ENCODE measurements at regions not wholly inside any gene's neighbourhood (a gene's known extent, or its start where the extent isn't known, plus 50 kb on each side); places are given as distances from the start of the nearest gene placed in this dataset.

DNA sequence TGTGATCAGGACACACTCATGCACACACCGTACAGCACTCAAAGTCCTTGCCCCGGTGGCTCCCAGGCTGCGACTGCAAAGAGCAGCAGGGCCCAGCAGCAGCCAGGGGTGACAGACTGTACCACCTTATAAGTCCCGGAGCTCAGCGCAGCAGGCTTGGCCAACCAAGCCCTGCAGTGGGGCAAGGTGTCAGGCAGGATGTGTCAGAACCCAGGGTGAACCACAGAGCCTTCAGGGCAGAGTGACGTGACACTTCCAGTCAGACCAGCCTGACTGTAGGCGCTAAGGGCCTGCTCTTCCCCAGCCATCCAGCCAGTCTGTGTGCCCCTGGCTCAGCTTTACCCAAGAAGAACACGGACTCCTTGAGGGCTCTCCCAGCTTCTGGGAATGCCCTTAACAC, 204.1 kb downstream of the COPRS start:
- TF ChIP-seq, protein P1, sequence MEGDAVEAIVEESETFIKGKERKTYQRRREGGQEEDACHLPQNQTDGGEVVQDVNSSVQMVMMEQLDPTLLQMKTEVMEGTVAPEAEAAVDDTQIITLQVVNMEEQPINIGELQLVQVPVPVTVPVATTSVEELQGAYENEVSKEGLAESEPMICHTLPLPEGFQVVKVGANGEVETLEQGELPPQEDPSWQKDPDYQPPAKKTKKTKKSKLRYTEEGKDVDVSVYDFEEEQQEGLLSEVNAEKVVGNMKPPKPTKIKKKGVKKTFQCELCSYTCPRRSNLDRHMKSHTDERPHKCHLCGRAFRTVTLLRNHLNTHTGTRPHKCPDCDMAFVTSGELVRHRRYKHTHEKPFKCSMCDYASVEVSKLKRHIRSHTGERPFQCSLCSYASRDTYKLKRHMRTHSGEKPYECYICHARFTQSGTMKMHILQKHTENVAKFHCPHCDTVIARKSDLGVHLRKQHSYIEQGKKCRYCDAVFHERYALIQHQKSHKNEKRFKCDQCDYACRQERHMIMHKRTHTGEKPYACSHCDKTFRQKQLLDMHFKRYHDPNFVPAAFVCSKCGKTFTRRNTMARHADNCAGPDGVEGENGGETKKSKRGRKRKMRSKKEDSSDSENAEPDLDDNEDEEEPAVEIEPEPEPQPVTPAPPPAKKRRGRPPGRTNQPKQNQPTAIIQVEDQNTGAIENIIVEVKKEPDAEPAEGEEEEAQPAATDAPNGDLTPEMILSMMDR (IDR thresholded peaks at IDR 0.05; ENCODE audit: unreplicated experiment), result no peak
- peaks cover 55% of the 10 kb centered on the region for H3K27me3 Mint-ChIP-seq (ENCODE audit: unreplicated experiment)
- H3K27ac Mint-ChIP-seq (ENCODE audit: unreplicated experiment), result no peak overlapping the region
- H3K4me1 Mint-ChIP-seq (ENCODE audit: low read depth, unreplicated experiment), result no peaks in the 10 kb centered on the region
- no peaks in the 10 kb centered on the region for H3K36me3 Mint-ChIP-seq (ENCODE audit: insufficient read depth, unreplicated experiment)
- peak; percentile 58 for DNase-seq
- no TSS peak for BruUV-seq (replicated peaks)
- intact Hi-C loops (cut with micrococcal nuclease; ENCODE audit: unreplicated experiment), result no loop called here
- no peak overlapping the region for H3K4me3 Mint-ChIP-seq (ENCODE audit: low read depth, unreplicated experiment)
- CTCF ChIA-PET, result no interaction called here
- H3K9me3 Mint-ChIP-seq (ENCODE audit: low read depth, unreplicated experiment), result no peaks in the 10 kb centered on the region

DNA sequence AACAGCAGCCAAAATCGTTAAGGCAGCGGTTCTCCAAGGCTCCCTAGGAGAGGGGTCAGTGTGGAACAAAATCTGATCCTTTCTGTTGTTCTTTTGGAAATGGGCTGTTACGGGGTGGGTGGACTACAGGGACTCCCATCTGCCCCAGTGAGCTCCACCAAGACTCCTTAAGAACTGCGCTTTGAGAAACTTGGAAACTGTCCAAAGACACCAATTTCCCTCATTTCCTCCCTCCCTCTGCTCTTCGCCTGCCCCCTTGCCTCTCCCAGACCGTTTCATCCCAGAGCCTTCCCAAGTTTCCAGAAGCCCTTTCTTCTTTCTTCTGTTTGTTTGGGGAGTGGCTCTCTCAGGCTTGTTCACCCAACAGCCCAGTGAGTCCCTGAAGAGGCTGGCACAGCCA, 205.4 kb downstream of the COPRS start:
- Mint-ChIP-seq H3K27ac (ENCODE audit: unreplicated experiment) (no peak overlapping the region), H3K4me3 (ENCODE audit: low read depth, unreplicated experiment) (no peak overlapping the region), H3K27me3 (ENCODE audit: unreplicated experiment) (peaks cover 42% of the 10 kb centered on the region), H3K4me1 (ENCODE audit: low read depth, unreplicated experiment) (no peaks in the 10 kb centered on the region), H3K36me3 (ENCODE audit: insufficient read depth, unreplicated experiment) (no peaks in the 10 kb centered on the region), H3K9me3 (ENCODE audit: low read depth, unreplicated experiment) (no peaks in the 10 kb centered on the region)
- intact Hi-C loops (cut with micrococcal nuclease; ENCODE audit: unreplicated experiment), result no loop called here
- DNase-seq, result no peak
- CTCF ChIA-PET, result interaction anchor here (0.7 kb wide), 1 partner anchor 61 kb away, joined by 3 read pairs; no protein-coding TSS in a partner anchor
- TF ChIP-seq, protein P1 (IDR thresholded peaks at IDR 0.05; ENCODE audit: unreplicated experiment), result no peak
- no TSS peak for BruUV-seq (replicated peaks)

DNA sequence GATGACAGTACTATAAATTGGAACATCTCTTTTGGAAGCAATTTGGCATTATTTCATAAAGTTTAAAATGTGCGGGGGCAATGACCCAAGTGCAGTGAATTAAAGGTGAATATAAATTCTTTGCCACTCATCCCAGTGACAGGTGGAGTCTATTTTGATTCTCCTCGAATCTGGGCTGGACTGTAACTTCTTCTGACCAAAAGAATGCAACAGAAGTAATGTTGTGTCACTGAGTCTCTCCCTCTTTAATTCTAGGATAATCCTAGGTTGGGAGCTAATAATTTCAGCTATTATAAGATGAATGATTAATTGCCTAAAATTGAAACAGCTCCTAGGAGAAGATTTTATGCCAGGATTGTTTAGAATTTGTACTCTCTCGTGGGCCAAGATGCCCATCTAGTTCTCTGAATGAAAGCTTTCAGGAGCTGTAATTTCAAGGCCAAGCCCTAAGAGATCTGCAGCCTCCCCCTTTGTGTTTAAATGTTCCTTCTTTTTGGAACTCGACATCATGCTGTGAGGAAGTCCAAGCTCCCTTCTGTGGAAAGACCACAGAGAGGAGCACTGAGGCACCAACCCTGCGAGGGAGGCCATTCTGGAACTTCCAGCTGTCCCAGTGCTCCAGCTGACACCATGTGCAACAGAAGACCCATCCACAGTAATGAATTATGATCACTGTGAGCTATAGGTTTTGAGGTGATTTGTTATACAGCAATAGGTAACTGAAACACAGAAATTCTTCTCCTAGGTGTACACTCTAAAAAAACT, 208.1 kb downstream of the COPRS start:
- no peak overlapping the region for H3K27ac Mint-ChIP-seq (ENCODE audit: unreplicated experiment)
- H3K27me3 Mint-ChIP-seq (ENCODE audit: unreplicated experiment), result peaks cover 31% of the 10 kb centered on the region
- H3K4me1 Mint-ChIP-seq (ENCODE audit: low read depth, unreplicated experiment), result no peaks in the 10 kb centered on the region
- H3K4me3 Mint-ChIP-seq (ENCODE audit: low read depth, unreplicated experiment), result no peak overlapping the region
- no TSS peak for BruUV-seq (replicated peaks)
- CTCF ChIA-PET, result interaction anchor here (0.5 kb wide), 1 partner anchor 186 kb away, joined by 4 read pairs; no protein-coding TSS in a partner anchor
- TF ChIP-seq, protein P1 (IDR thresholded peaks at IDR 0.05; ENCODE audit: unreplicated experiment), result no peak
- H3K36me3 Mint-ChIP-seq (ENCODE audit: insufficient read depth, unreplicated experiment), result no peaks in the 10 kb centered on the region
- DNase-seq, result no peak
- H3K9me3 Mint-ChIP-seq (ENCODE audit: low read depth, unreplicated experiment), result peaks cover 2% of the 10 kb centered on the region
- intact Hi-C loops (cut with micrococcal nuclease; ENCODE audit: unreplicated experiment), result no loop called here

DNA sequence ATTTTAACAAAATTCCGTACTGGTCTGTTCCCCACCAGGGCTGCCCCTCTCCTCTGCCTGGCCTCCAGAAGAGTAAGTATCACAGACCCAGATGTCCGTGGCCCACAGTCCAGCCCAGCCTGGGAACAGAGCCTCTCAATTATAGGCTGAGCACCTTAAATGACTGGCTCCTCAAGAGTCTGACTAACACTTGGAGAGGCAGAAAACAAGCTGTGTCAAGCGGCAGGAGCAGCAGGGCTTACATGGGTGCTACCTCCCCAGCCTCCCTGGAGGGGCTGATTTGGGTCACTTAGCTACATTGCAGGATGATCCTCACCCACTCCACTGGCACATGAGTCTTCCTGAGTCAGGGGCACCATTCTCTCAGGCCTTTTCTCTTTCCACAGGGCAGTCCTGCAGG, 209.7 kb downstream of the COPRS start:
- no peak overlapping the region for H3K27ac Mint-ChIP-seq (ENCODE audit: unreplicated experiment)
- no peak overlapping the region for H3K4me3 Mint-ChIP-seq (ENCODE audit: low read depth, unreplicated experiment)
- TF ChIP-seq, protein P1 (IDR thresholded peaks at IDR 0.05; ENCODE audit: unreplicated experiment), result no peak
- CTCF ChIA-PET, result no interaction called here
- no peak for DNase-seq
- no peaks in the 10 kb centered on the region for H3K36me3 Mint-ChIP-seq (ENCODE audit: insufficient read depth, unreplicated experiment)
- peaks cover 8% of the 10 kb centered on the region for H3K9me3 Mint-ChIP-seq (ENCODE audit: low read depth, unreplicated experiment)
- H3K27me3 Mint-ChIP-seq (ENCODE audit: unreplicated experiment), result peaks cover 31% of the 10 kb centered on the region
- intact Hi-C loops (cut with micrococcal nuclease; ENCODE audit: unreplicated experiment), result no loop called here
- BruUV-seq (replicated peaks), result no TSS peak
- no peaks in the 10 kb centered on the region for H3K4me1 Mint-ChIP-seq (ENCODE audit: low read depth, unreplicated experiment)
